ENCODE measurements at regions not wholly inside any gene's neighbourhood (a gene's known extent, or its start where the extent isn't known, plus 50 kb on each side); places are given as distances from the start of the nearest gene placed in this dataset.

DNA sequence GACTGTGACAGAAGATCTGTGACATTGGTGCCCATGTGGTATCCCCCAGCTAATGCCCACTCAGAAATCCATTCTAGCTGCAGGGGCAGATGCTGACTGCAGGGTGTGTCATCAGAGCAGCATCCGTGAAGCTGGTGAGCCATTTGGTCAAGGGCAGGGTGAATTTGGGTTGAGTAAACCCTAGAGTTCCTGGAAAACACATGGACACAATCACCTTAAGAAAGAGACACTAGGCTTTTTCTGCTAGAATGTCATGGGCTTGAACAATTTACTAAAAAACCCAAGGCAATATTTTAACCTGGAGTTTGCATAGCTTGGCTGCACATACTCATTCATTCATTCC, 100.0 kb downstream of the ADAMTS15 start:
- H3K4me3 ChIP-seq (ENCODE audit: low read depth, low read length): no peak overlapping the region
- no peak for DNase-seq
- no peaks in the 10 kb centered on the region for H3K9me3 ChIP-seq (ENCODE audit: severe bottlenecking)
- no peaks in the 10 kb centered on the region for H3K27me3 ChIP-seq (ENCODE audit: insufficient read depth, low read depth, severe bottlenecking)
- TF ChIP-seq, protein P1, sequence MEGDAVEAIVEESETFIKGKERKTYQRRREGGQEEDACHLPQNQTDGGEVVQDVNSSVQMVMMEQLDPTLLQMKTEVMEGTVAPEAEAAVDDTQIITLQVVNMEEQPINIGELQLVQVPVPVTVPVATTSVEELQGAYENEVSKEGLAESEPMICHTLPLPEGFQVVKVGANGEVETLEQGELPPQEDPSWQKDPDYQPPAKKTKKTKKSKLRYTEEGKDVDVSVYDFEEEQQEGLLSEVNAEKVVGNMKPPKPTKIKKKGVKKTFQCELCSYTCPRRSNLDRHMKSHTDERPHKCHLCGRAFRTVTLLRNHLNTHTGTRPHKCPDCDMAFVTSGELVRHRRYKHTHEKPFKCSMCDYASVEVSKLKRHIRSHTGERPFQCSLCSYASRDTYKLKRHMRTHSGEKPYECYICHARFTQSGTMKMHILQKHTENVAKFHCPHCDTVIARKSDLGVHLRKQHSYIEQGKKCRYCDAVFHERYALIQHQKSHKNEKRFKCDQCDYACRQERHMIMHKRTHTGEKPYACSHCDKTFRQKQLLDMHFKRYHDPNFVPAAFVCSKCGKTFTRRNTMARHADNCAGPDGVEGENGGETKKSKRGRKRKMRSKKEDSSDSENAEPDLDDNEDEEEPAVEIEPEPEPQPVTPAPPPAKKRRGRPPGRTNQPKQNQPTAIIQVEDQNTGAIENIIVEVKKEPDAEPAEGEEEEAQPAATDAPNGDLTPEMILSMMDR (IDR thresholded peaks at IDR 0.05; ENCODE audit: low read depth, low read length): no peak
- no peaks in the 10 kb centered on the region for H3K36me3 ChIP-seq
- no peak overlapping the region for H3K27ac ChIP-seq

DNA sequence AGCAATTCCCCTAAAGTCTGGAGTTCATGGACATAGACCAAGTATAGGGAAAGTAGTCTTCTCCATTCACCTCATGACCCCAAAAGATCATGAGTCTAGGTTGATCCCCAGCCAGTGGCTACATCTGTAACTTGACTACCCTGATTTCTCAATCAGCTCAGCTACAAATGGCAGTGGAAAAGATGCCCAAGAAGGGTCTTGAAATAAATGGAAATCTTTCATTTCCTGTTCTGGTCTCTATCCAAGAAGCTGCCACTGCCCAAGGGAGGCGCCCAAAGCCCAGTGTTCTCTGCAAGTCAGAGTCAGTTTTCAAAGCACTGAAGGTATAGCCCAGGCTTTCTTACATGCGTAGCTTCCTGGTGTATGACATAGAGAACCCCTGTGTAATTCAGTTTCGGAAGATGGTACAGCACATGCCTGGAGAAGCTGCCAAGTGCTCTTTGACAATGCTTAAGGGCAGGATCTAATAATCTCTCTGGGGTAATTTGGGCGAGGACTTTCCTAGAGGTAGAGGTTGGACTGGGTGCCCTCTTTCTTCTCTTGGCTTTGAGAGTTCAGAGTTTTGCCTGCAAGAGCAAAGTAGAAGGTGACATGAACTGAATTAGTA, 101.1 kb downstream of the ADAMTS15 start:
- Histone ChIP-seq H3K27ac (no peak overlapping the region), H3K36me3 (no peaks in the 10 kb centered on the region), H3K27me3 (ENCODE audit: insufficient read depth, low read depth, severe bottlenecking) (no peaks in the 10 kb centered on the region), H3K9me3 (ENCODE audit: severe bottlenecking) (no peaks in the 10 kb centered on the region), H3K4me3 (ENCODE audit: low read depth, low read length) (no peak overlapping the region)
- TF ChIP-seq, protein P1 (IDR thresholded peaks at IDR 0.05; ENCODE audit: low read depth, low read length): no peak
- no peak for DNase-seq

DNA sequence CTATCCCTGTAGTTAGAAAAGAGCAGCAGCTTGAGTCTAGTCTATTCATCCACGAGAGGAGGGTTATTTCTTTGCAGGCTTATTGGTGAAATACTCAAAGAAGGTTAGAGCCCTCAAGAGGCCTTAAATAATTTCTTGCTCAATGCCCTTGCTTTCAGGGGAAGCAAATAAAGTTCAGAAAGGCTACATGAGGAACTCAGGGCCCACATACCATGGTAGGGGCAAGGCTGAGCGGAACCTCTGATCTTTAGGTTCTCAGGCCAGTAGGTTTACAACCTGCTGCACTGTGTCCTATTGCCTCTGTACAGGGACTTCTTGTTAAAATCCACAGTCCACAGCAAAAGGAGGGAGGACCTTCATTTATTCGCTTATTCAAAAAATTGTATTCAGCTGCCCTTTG, 101.7 kb downstream of the ADAMTS15 start:
- DNase-seq: no peak
- Histone ChIP-seq H3K4me3 (ENCODE audit: low read depth, low read length) (no peak overlapping the region), H3K36me3 (no peaks in the 10 kb centered on the region), H3K27ac (no peak overlapping the region), H3K27me3 (ENCODE audit: insufficient read depth, low read depth, severe bottlenecking) (no peaks in the 10 kb centered on the region), H3K9me3 (ENCODE audit: severe bottlenecking) (no peaks in the 10 kb centered on the region)
- TF ChIP-seq, protein P1 (IDR thresholded peaks at IDR 0.05; ENCODE audit: low read depth, low read length): no peak

DNA sequence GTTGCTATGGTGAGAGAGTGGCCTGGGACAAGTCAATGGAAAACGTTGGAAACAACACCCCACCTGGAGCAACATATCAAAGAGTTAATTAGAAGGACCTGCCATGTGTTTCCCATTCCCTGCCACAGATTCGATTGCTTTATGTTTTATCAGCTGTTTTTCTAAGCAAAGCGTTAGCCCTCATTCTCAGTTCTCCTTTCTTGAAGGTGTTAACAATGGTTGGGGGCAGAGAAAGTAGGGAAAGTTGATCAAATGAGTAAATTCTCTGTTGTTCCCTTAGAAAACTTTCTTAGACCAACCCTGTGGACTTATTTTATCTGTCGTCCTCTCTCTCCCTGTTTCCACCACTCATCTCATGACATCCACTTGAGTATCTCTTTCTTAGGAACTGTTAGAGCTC, 102.5 kb downstream of the ADAMTS15 start:
- Histone ChIP-seq H3K9me3 (ENCODE audit: severe bottlenecking) (no peaks in the 10 kb centered on the region), H3K36me3 (no peaks in the 10 kb centered on the region), H3K27ac (no peak overlapping the region), H3K4me3 (ENCODE audit: low read depth, low read length) (no peak overlapping the region), H3K27me3 (ENCODE audit: insufficient read depth, low read depth, severe bottlenecking) (no peaks in the 10 kb centered on the region)
- TF ChIP-seq, protein P1 (IDR thresholded peaks at IDR 0.05; ENCODE audit: low read depth, low read length): no peak
- DNase-seq: no peak

DNA sequence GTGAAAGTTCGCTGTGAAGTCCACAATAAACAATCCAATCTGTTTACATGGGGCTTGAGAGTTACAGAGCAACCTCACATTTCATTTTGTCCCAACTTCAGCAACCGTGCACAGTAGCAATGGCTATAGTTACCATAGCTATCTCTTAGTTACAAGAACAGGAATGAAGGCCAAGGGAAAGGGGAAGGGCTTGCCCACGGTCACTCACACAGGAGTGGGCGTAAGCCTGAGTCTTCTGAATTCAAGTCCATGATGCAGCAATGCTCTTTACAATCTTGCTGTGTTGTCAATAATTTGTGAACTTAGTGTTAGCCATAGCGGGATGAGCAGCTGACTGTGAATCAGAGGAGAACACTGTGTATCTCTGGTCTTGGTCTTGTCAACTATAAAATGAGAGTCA, 102.9 kb downstream of the ADAMTS15 start:
- Histone ChIP-seq H3K27me3 (ENCODE audit: insufficient read depth, low read depth, severe bottlenecking) (no peaks in the 10 kb centered on the region), H3K9me3 (ENCODE audit: severe bottlenecking) (no peaks in the 10 kb centered on the region), H3K27ac (no peak overlapping the region), H3K4me3 (ENCODE audit: low read depth, low read length) (no peak overlapping the region), H3K36me3 (no peaks in the 10 kb centered on the region)
- DNase-seq: no peak
- TF ChIP-seq, protein P1 (IDR thresholded peaks at IDR 0.05; ENCODE audit: low read depth, low read length): no peak

DNA sequence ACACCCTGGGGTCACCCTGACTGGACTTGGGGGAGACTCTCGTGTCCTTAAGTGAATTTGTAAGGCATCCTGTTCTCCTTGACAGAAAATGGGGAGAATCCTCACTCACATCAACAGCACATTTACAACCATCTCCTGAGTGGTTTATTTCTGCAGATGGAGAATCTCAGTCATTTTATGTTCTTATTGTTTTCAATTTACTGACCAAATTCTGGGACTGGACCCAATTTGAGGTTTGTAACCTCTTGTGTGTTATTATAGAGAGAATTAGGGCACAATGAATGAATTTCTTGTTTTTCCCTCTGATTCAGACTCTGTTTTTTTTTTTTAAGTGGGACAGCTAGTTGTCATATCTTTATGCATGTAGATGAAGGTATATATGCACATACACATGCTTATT, 104.9 kb downstream of the ADAMTS15 start:
- Histone ChIP-seq H3K36me3 (no peaks in the 10 kb centered on the region), H3K27me3 (ENCODE audit: insufficient read depth, low read depth, severe bottlenecking) (no peaks in the 10 kb centered on the region), H3K27ac (no peak overlapping the region)

More for the DNA sequence above, 104.9 kb downstream of the ADAMTS15 start:
- TF ChIP-seq, protein P1 (IDR thresholded peaks at IDR 0.05; ENCODE audit: low read depth, low read length): no peak
- no peak overlapping the region for H3K4me3 ChIP-seq (ENCODE audit: low read depth, low read length)
- no peak for DNase-seq
- H3K9me3 ChIP-seq (ENCODE audit: severe bottlenecking): no peaks in the 10 kb centered on the region

Measured in WERI-Rb-1 (cell line).